Midbrain (tissue), 1 donor: ENCODE measurements at regions not wholly inside any gene's neighbourhood (a gene's known extent, or its start where the extent isn't known, plus 50 kb on each side); places are given as distances from the start of the nearest gene placed in this dataset.
"Not testable (repeated sequence)": the region's sequence is repeated elsewhere in the genome, so short reads cannot be mapped to it uniquely, and the experiment has no call there.

Experiments used
- DNase-seq: peaks from one replicate; lab custom pipeline; 2025; lab: John Stamatoyannopoulos, UW

- no peak for DNase-seq
Measured at GRCh38 chr4:65265526-65265925, 404.8 kb downstream of the EPHA5 start.

DNA sequence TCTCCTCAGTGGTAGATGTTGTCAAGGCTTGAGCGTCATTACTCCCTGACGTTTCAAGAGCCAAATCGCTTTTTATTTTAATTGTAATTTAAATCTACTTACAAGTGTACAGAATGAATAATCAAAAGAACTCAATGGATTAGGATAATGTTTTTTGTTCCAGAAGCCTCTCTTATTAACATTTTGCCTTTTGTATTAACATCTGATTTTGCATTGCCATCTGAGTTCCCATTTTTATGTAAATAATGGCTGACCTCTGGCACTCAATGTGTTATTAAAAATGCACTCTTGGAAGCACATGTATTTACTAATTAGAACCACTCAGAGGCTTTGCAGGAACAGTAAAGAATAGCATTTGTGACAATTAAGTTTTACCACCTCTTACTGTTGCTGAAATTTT lies 411.0 kb downstream of the EPHA5 start:
- no peak for DNase-seq

DNA sequence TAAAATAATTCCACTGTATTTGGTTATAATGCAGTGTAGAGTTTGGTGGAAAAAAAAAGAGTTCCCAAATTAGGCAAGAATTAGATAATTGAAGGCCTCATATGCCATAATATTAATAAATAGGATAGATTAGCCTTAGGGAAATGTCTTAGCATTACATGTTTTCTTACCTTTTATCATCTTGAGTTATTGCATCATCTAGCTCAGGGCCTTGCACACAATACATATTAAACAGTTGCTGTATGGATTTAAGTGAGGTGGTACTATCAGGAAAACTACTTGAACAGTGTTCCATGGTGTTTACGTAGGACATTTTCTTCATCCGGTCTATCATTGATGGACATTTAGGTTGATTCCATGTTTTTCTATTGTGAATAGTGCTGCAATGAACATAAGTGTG lies 419.4 kb downstream of the EPHA5 start:
- no peak for DNase-seq

- DNase-seq: no peak
Measured at GRCh38 chr4:65249111-65249510, 421.2 kb downstream of the EPHA5 start.

GRCh38 chr4:65242156-65242846 lies 428.0 kb downstream of the EPHA5 start:
- no peak for DNase-seq

DNA sequence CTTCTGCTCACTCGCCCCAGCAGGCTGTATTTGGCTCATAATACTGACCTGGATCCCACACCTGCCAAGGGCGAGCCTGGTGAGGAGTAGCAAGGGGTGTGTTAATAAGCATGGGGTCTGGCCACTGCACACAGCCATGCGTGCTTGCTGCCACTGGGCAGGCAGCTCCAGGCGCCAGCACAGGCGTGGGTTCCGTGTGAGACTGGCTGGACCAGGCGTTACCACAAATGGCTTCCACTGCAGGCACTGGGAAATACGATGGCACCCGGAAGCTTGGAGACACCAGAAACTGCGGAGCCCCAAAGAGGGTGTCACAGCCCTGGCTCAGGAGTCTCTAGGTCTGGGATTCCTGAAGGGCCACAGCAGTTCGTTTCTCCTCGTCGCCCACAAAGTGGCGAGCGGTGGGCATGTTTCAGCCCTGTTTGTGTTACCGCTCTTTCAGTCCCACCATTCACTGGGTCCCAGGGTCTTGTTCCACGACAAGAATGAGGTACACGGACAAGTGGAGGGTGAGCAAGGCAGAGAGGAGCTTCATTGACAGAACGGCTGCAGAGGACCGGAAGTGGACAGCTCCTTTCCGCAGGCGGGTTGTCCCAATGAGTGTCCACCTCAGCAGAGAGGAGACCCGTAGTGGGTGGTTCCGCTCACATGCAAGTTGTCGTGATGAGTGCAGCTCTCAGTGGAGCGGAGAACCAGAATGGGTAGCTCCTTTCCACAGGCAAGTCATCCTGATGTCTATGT lies 428.9 kb downstream of the EPHA5 start:
- DNase-seq: no peak

- no peak for DNase-seq
Measured at GRCh38 chr4:65234061-65234460, 436.2 kb downstream of the EPHA5 start.

DNA sequence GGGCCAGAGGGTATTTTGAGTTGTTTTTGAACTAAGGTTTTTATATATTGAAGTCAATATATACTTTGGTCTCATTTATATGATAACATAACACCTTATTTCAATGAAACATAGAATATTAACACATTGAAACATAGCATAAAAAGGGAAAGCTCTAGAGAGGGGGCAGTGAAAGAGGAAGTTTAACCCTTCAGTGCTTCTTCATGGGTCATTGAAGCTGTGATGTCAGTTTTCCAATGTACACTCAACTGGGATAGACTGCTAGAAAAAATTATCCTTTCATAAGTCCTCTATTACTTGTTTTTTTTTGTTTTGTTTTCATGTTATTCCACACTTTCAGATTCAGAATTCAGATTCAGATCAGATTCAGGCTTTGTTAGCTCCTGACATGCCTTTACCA lies 442.7 kb downstream of the EPHA5 start:
- DNase-seq: no peak

GRCh38 chr4:65223601-65224000 lies 446.7 kb downstream of the EPHA5 start:
- DNase-seq: no peak

- not testable (repeated sequence) for DNase-seq
Measured at GRCh38 chr4:65223074-65223473, 447.2 kb downstream of the EPHA5 start.

DNA sequence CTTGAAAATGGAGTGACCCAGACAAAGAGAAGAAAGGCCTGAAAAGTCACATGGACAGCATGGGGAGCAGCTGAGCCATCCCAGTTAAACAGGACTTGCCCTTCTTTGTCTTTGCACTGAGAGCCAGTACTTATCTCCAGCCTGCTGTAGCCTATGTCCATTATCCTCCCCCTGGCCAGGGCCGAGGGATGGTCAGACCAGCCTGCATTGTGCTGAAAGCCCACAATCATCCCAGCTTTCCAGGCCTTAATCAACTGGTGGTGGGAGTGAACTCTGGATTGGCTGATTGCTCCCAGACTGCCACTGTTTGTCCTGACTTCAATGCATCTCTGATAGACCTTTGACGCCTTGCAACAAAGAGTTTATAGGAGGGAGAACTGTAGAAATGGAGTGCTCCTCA lies 453.1 kb downstream of the EPHA5 start:
- no peak for DNase-seq

DNA sequence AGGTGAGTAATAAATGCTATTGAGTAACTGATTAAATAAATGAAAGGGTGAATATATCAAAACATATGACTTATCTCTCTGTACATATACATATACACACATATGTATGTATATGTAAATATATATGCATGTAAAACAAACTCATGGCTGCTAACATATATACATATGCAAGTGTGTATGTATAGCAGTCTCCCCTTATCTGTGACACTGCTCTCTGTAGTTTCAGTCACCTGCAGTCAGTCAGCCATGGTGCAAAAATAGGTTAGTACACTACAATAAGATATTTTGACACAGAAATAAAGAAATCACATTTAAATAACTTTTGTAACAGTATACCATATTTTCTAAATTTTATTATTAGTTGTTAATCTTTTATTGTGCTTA lies 467.4 kb downstream of the EPHA5 start:
- DNase-seq: no peak

GRCh38 chr4:65202165-65202852 lies 468.0 kb downstream of the EPHA5 start:
- DNase-seq: no peak

DNA sequence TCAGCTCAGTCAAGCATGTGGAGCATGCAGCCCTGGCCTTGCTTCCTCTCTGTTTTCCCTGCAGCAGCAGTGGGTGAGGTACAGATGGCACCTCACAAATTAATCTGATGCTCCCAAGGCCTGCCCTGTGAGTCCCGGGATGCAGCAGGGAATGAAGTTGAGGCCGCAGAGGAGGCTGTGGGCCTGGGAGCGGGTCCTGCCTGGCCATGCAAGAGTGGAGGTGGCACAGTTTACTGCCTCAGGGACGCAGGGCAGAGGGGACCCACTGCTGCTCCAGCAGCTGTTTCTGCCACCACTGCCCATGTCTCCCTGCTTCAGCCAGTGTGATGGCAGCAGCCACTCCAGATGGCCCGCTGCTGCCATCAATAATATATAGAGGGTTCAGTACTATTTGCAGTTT lies 474.6 kb downstream of the EPHA5 start:
- no peak for DNase-seq

- no peak for DNase-seq
Measured at GRCh38 chr4:65195002-65195401, 475.3 kb downstream of the EPHA5 start.

GRCh38 chr4:65193985-65194384 lies 476.3 kb downstream of the EPHA5 start:
- DNase-seq: no peak

DNA sequence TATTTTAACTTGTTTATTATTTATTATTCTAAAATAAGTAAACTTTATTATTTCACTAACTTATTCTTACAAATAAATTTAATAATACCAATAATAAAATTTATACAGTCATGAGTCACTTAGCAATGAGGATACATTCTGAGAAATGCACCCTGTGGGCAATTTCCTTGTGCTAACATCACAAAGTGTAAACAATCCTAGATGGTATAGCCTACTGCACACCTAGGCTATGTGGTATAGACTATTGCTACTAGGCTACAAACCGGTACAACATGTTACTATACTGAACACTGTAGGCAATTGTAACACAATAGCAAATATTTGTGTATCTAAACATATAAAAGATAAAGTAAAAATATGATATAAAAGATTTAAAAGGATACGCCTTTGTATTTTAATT lies 479.5 kb downstream of the EPHA5 start:
- no peak for DNase-seq

DNA sequence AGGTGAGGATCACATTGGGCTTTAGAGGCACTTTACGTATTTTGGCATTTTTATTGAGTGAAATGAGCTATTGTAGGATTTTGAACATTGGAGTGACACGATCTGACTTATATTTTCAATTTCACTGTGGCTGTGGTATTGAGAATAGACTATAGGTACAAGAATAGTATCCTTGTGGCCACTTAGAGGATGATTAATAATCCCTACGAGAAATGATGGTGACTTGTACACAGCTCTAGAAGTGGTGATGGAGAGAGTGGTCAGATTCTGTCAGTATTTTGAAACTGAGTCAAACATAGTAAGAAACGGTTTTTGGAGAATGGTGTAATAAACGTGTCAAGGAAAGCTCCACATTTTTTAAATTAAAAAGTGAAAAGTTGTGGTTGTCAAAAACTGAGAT lies 494.7 kb downstream of the EPHA5 start:
- DNase-seq: no peak

GRCh38 chr4:65170768-65171514 lies 499.3 kb downstream of the EPHA5 start:
- no peak for DNase-seq

GRCh38 chr4:65167719-65168118 lies 502.6 kb downstream of the EPHA5 start:
- no peak for DNase-seq

DNA sequence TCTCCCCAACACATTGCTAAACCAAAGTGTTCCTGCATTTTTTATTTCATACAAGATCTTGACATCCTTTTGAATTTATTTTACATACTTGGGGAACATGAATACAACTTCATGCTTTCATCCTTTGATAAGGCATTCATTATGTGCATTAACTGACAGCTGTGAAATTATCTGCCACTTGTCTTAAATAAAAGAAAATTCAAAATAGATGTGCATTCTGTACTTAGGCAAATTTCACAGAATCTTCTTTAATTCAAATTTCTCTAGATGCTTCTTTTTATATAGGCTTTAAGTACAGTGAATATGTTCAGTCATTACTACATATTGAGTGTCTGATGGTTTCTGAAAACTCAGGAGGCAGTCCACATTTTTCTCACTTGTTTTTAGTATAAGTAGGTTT lies 518.1 kb downstream of the EPHA5 start:
- DNase-seq: no peak

GRCh38 chr4:65139998-65140397 lies 530.3 kb downstream of the EPHA5 start:
- no peak for DNase-seq

DNA sequence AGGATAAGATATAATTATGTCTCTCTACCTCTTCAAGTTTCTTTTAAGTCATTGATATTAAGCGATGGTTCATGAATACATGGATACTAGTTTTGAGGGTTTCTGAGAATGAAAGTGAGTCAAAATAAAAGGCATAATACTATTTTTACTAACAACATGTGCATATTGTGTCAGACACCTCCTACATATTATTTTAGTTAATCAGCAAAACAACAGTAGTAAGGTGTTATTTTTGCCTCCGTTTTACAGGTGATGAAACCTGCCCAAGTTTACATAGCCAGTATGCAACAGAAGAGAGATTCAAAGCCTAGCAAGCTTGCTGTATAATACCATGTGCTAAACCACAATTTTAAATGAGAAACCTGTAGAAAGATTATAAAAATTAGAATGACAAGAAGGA lies 544.1 kb downstream of the EPHA5 start:
- no peak for DNase-seq
